Astrocyte (in vitro differentiated cells and primary cell): ENCODE measurements at regions not wholly inside any gene's neighbourhood (a gene's known extent, or its start where the extent isn't known, plus 50 kb on each side); places are given as distances from the start of the nearest gene placed in this dataset.
"Not testable (repeated sequence)": the region's sequence is repeated elsewhere in the genome, so short reads cannot be mapped to it uniquely, and the experiment has no call there.

ENCODE experiments used
- DNase-seq: peaks from one replicate; pipeline ENCODE4 v3.0.0-alpha.2; 2010; ENCODE audit warnings: low read depth
- FAIRE-seq: peaks from 2 replicates; lab custom pipeline; 2011; peaks lifted over from hg19 to GRCh38; lab: Jason Lieb, UNC
- H2AFZ ChIP-seq: 2 replicates; pipeline ENCODE4 v1.6.0; 2012; ENCODE audit warnings: low read depth, low read length, inconsistent platforms
- H3K27ac ChIP-seq: 2 replicates; pipeline ENCODE4 v1.5.1; 2011; ENCODE audit warnings: low read depth, low read length, inconsistent platforms
- H3K27me3 ChIP-seq: 2 replicates; pipeline ENCODE4 v1.6.0; 2011; ENCODE audit warnings: low read length, inconsistent platforms; ENCODE audit not compliant: insufficient read depth
- H3K36me3 ChIP-seq: 2 replicates; pipeline ENCODE4 v1.5.1; 2011; ENCODE audit warnings: low read length, inconsistent platforms; ENCODE audit not compliant: insufficient read depth
- H3K4me1 ChIP-seq: 2 replicates; pipeline ENCODE4 v1.5.1; 2011; ENCODE audit warnings: low read length, inconsistent platforms; ENCODE audit not compliant: insufficient read depth
- H3K4me2 ChIP-seq: 2 replicates; pipeline ENCODE4 v1.6.0; 2012; ENCODE audit warnings: low read length, inconsistent platforms
- H3K4me3 ChIP-seq: 2 replicates; pipeline ENCODE4 v1.5.1; 2011; ENCODE audit warnings: low read depth, mild to moderate bottlenecking, low read length, inconsistent platforms; ENCODE audit not compliant: insufficient read depth
- H3K79me2 ChIP-seq: 2 replicates; pipeline ENCODE4 v1.6.0; 2012; ENCODE audit warnings: mild to moderate bottlenecking, low read length, inconsistent platforms; ENCODE audit not compliant: insufficient read depth
- H3K9ac ChIP-seq: 2 replicates; pipeline ENCODE4 v1.6.0; 2012; ENCODE audit warnings: mild to moderate bottlenecking, low read length, inconsistent platforms
- H3K9me3 ChIP-seq: 2 replicates; pipeline ENCODE4 v1.5.1; 2012; ENCODE audit warnings: low read depth, mild to moderate bottlenecking, low read length, inconsistent platforms; ENCODE audit not compliant: insufficient read depth
- H4K20me1 ChIP-seq: 2 replicates; pipeline ENCODE4 v1.6.0; 2012; ENCODE audit warnings: low read length, inconsistent platforms; ENCODE audit not compliant: insufficient read depth
- H3K27ac Mint-ChIP-seq: one replicate; pipeline ENCODE4 v1.8.0; 2021; ENCODE audit warnings: mild to moderate bottlenecking, mixed read lengths; ENCODE audit not compliant: unreplicated experiment
- H3K27me3 Mint-ChIP-seq: one replicate; pipeline ENCODE4 v1.8.0; 2021; ENCODE audit warnings: low read depth, mixed read lengths; ENCODE audit not compliant: unreplicated experiment
- H3K36me3 Mint-ChIP-seq: one replicate; pipeline ENCODE4 v1.8.0; 2021; ENCODE audit warnings: low read depth, mixed read lengths; ENCODE audit not compliant: unreplicated experiment
- H3K4me1 Mint-ChIP-seq: one replicate; pipeline ENCODE4 v1.8.0; 2021; ENCODE audit warnings: low read depth, mixed read lengths; ENCODE audit not compliant: unreplicated experiment
- H3K4me3 Mint-ChIP-seq: one replicate; pipeline ENCODE4 v1.8.0; 2021; ENCODE audit warnings: mild to moderate bottlenecking, moderate library complexity, mixed read lengths; ENCODE audit not compliant: unreplicated experiment
- H3K9me3 Mint-ChIP-seq: one replicate; pipeline ENCODE4 v1.8.0; 2021; ENCODE audit warnings: mild to moderate bottlenecking, mixed read lengths; ENCODE audit not compliant: unreplicated experiment
- EZH2 ChIP-seq: IDR thresholded peaks from 2 replicates; pipeline ENCODE4 v1.6.1; 2012; ENCODE audit warnings: mild to moderate bottlenecking, low read length, inconsistent platforms; ENCODE audit not compliant: insufficient read depth
- TF ChIP-seq, protein P1 (sequence below): IDR thresholded peaks from 2 replicates; pipeline ENCODE4 v1.5.1; 2011; ENCODE audit warnings: low read depth, mild to moderate bottlenecking, inconsistent platforms, low read length, moderate library complexity; ENCODE audit not compliant: insufficient read depth

DNA sequence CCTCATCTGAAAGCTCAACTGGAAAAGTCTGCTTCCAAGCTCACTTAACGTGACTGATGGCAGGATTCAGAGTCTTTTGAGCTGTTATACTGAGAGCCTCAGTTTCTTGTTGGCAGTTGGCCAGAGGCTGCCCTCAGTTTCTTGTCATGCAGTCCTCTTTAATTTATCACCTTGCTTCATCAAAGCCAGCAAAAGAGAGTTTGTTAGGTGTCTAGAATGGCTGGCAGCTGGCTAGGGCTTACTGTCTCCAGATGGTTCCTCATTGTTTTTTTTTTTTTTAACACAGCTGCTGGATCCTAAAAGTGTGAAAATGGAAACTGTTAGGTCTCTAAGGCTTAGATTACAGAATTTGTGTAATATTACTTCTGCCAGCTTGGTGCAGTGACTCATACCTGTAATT lies 310.6 kb downstream of the PDCD6IP start:
- Histone ChIP-seq H3K27ac (no peak overlapping the region), H3K4me1 (no peaks in the 10 kb centered on the region), H3K4me2 (no peak overlapping the region), H3K36me3 (no peaks in the 10 kb centered on the region), H2AFZ (no peak overlapping the region), H4K20me1 (no peaks in the 10 kb centered on the region), H3K27me3 (no peaks in the 10 kb centered on the region), H3K9ac (no peak overlapping the region), H3K9me3 (no peaks in the 10 kb centered on the region), H3K4me3 (no peak overlapping the region), H3K79me2 (no peaks in the 10 kb centered on the region)
- Mint-ChIP-seq H3K9me3 (no peaks in the 10 kb centered on the region), H3K4me3 (no peak overlapping the region), H3K4me1 (peaks cover 2% of the 10 kb centered on the region), H3K36me3 (no peaks in the 10 kb centered on the region), H3K27me3 (peaks cover 8% of the 10 kb centered on the region), H3K27ac (no peak overlapping the region)
- no peak for DNase-seq
- TF ChIP-seq EZH2, result no peak
- TF ChIP-seq, protein P1, sequence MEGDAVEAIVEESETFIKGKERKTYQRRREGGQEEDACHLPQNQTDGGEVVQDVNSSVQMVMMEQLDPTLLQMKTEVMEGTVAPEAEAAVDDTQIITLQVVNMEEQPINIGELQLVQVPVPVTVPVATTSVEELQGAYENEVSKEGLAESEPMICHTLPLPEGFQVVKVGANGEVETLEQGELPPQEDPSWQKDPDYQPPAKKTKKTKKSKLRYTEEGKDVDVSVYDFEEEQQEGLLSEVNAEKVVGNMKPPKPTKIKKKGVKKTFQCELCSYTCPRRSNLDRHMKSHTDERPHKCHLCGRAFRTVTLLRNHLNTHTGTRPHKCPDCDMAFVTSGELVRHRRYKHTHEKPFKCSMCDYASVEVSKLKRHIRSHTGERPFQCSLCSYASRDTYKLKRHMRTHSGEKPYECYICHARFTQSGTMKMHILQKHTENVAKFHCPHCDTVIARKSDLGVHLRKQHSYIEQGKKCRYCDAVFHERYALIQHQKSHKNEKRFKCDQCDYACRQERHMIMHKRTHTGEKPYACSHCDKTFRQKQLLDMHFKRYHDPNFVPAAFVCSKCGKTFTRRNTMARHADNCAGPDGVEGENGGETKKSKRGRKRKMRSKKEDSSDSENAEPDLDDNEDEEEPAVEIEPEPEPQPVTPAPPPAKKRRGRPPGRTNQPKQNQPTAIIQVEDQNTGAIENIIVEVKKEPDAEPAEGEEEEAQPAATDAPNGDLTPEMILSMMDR, result no peak
- FAIRE-seq, result no peak

DNA sequence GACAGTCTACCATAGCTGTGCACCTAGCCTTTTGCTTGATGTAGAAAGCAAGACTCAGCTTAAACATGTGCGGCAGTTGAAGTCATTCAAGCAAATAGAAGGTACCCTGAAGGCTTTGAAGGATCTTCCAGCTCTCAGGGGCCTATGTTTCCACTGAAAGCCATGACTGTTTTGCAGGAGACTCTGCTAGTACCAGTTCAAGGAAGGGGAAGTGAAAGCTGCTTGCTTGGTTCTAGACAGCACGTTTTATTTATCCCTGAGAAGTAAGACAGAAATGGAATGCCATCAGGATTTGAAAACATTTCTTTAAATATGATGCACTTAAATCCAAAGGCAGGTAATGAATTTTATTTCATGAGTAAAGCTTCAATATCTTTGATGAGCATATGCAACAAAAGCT lies 311.4 kb downstream of the PDCD6IP start:
- H3K79me2 ChIP-seq, result no peaks in the 10 kb centered on the region
- H4K20me1 ChIP-seq, result no peaks in the 10 kb centered on the region
- H3K27me3 Mint-ChIP-seq, result peaks cover 6% of the 10 kb centered on the region
- peaks cover 2% of the 10 kb centered on the region for H3K4me1 Mint-ChIP-seq
- no peaks in the 10 kb centered on the region for H3K36me3 ChIP-seq
- no peak overlapping the region for H3K27ac ChIP-seq
- H3K4me3 ChIP-seq, result no peak overlapping the region
- H3K27ac Mint-ChIP-seq, result no peak overlapping the region
- no peaks in the 10 kb centered on the region for H3K9me3 Mint-ChIP-seq
- no peak overlapping the region for H3K4me3 Mint-ChIP-seq
- H2AFZ ChIP-seq, result no peak overlapping the region
- H3K27me3 ChIP-seq, result no peaks in the 10 kb centered on the region
- H3K36me3 Mint-ChIP-seq, result no peaks in the 10 kb centered on the region
- H3K9ac ChIP-seq, result no peak overlapping the region
- H3K4me2 ChIP-seq, result no peak overlapping the region
- no peak for TF ChIP-seq EZH2
- TF ChIP-seq, protein P1, result no peak
- DNase-seq (no peak), FAIRE-seq (no peak)
- no peaks in the 10 kb centered on the region for H3K4me1 ChIP-seq
- no peaks in the 10 kb centered on the region for H3K9me3 ChIP-seq

DNA sequence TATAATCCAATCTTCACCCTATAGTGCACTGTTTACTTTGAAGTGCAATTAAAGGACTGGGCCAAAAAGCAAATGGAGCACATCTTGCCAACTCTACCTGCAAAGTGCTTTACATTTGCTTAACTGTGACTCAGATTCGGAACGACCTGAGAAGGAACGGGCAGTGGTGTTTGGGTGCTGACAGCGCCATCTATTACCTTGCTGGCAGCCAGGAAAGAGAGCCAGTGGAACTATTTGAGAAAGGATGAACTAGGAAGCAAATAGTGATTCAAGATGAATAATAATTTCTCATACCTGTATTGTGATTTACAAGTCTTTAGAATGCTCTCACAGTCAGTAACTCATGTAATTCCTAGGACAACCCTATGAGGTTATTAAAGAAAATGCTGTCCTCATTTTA lies 312.9 kb downstream of the PDCD6IP start:
- H3K4me2 ChIP-seq, result no peak overlapping the region
- no peak overlapping the region for H3K4me3 ChIP-seq
- H3K4me3 Mint-ChIP-seq, result no peak overlapping the region
- DNase-seq (no peak), FAIRE-seq (no peak)
- no peak overlapping the region for H3K27ac ChIP-seq
- H3K27ac Mint-ChIP-seq, result no peak overlapping the region
- H3K27me3 Mint-ChIP-seq, result no peaks in the 10 kb centered on the region
- H4K20me1 ChIP-seq, result no peaks in the 10 kb centered on the region
- H3K79me2 ChIP-seq, result no peaks in the 10 kb centered on the region
- no peaks in the 10 kb centered on the region for H3K9me3 ChIP-seq
- no peak overlapping the region for H3K9ac ChIP-seq
- no peak overlapping the region for H2AFZ ChIP-seq
- H3K36me3 Mint-ChIP-seq, result no peaks in the 10 kb centered on the region
- TF ChIP-seq, protein P1, result no peak
- no peak for TF ChIP-seq EZH2
- peaks cover 2% of the 10 kb centered on the region for H3K4me1 Mint-ChIP-seq
- no peaks in the 10 kb centered on the region for H3K27me3 ChIP-seq
- no peaks in the 10 kb centered on the region for H3K36me3 ChIP-seq
- H3K4me1 ChIP-seq, result no peaks in the 10 kb centered on the region
- peaks cover 4% of the 10 kb centered on the region for H3K9me3 Mint-ChIP-seq

DNA sequence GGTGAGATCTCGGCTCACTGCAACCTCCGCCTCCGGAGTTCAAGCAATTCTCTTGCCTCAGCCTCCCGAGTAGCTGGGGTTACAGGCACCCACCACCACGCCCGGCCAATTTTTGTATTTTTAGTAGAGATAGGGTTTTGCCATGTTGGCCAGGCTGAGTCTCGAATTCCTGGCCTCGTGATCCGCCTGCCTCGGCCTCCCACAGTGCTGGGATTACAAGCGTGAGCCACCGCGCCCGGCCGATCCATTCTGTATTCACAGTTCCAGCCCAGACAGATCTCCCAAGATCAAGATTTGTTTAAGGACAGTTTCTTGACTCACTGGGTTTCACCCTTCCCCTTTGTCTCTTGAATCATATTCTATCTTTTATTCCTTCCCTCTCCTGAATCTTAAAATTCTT lies 313.8 kb downstream of the PDCD6IP start:
- H3K36me3 ChIP-seq, H3K4me2 ChIP-seq, H3K4me1 ChIP-seq, H3K79me2 ChIP-seq, DNase-seq, H3K27me3 Mint-ChIP-seq, H3K4me3 ChIP-seq, H3K9ac ChIP-seq, H3K36me3 Mint-ChIP-seq, H3K27ac ChIP-seq, H3K27me3 ChIP-seq, H2AFZ ChIP-seq, H4K20me1 ChIP-seq, FAIRE-seq, H3K27ac Mint-ChIP-seq, H3K9me3 ChIP-seq, H3K4me1 Mint-ChIP-seq, H3K4me3 Mint-ChIP-seq, H3K9me3 Mint-ChIP-seq: not testable (repeated sequence)
